Ectodermal cell (in vitro differentiated cells): ENCODE measurements at regions not wholly inside any gene's neighbourhood (a gene's known extent, or its start where the extent isn't known, plus 50 kb on each side); places are given as distances from the start of the nearest gene placed in this dataset.

Experiments
- H3K27ac ChIP-seq: 2 replicates; pipeline ENCODE4 v1.7.0; 2013; ENCODE audit warnings: mild to moderate bottlenecking, low read depth, low read length; ENCODE audit not compliant: insufficient read depth, poor library complexity, severe bottlenecking
- H3K27me3 ChIP-seq: 2 replicates; pipeline ENCODE4 v1.7.0; 2013; ENCODE audit warnings: mild to moderate bottlenecking, low read length; ENCODE audit not compliant: insufficient read depth, control insufficient read depth, poor library complexity, severe bottlenecking
- H3K36me3 ChIP-seq: one replicate; pipeline ENCODE4 v1.7.0; 2013; ENCODE audit warnings: low read length; ENCODE audit not compliant: control insufficient read depth, insufficient read depth
- H3K4me1 ChIP-seq: one replicate; pipeline ENCODE4 v1.7.0; 2013; ENCODE audit warnings: low read length; ENCODE audit not compliant: control insufficient read depth, insufficient read depth
- H3K4me3 ChIP-seq: 2 replicates; pipeline ENCODE4 v1.7.0; 2013; ENCODE audit warnings: low read depth, low read length, control low read depth; ENCODE audit not compliant: insufficient read depth
- H3K9me3 ChIP-seq: 2 replicates; pipeline ENCODE4 v1.7.0; 2013; ENCODE audit warnings: mild to moderate bottlenecking, low read length, moderate library complexity; ENCODE audit not compliant: control insufficient read depth
- WGBS, 2 experiments: methylation state at CpG; one replicate each; pipeline ENCODE4 v1.1.7; 2013; ENCODE audit warnings: missing lambda C conversion rate in 2 of 2; 5-methylcytosine and 5-hydroxymethylcytosine counted together

DNA sequence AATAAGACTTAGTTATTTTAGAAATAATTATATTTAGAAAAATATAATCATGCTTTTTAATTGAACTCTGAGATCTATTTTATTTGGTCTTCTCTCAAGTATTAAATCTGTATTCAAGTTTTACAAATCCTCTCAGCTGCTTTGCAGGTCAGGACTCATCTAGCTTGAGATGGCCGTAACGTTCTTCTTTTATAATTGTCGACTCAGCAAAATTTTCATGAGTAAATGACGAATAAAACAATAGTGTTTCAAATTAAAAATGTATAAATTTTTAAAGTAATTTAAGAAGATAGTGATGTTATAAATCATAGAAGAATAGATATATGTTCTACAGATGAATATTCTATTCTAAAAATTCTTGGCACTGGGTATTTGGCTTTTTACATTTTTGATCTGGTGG lies 957.1 kb upstream of the EYS start:
- H3K4me3 ChIP-seq = no peak overlapping the region
- H3K27me3 ChIP-seq = no peaks in the 10 kb centered on the region
- no peak overlapping the region for H3K27ac ChIP-seq
- no peaks in the 10 kb centered on the region for H3K9me3 ChIP-seq
- no peaks in the 10 kb centered on the region for H3K36me3 ChIP-seq
- WGBS, 2 experiments = 90 to 93% methylated on average over 2 to 3 of the region's 4 CpGs
- H3K4me1 ChIP-seq = peaks cover 9% of the 10 kb centered on the region

DNA sequence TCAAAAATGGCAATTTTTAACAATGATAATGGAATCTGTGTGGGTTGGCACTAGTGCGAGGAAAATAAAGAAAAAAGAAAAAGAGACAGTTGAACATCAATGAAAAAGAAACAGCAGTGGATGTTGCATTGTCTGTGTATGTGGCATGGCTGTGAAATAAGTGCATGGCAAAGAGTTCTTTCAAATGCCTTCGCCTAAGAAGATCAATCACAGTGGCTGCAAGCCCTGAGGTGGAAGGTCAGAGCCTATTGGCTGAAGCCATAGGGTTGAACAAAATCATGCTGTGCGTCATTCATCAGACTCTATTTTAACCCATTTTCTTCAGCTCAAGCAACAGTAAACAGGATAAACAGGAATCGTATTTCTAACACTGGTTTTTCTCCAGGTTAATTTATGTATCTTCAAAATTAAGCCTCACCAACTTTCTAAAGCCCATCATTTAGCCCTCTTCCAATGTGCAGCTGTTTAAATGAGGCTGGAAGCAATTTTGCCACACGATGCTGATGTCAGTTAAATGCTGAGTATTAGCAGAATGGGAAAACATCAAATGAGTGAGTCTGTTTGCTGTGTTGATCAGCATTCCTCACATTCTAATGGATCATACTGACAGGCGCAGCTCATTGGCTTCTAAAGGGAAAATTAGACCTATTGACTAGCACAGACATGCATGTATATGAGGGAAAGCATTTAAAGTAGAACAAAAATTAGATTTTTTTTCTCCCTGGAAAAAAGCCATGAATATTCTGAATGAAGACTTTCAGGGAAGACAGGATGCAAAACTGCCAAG lies 955.9 kb upstream of the EYS start:
- Histone ChIP-seq H3K4me1 (peaks cover 6% of the 10 kb centered on the region), H3K27me3 (no peaks in the 10 kb centered on the region), H3K27ac (peak overlapping the region; percentile 90), H3K4me3 (peak overlapping the region; percentile 4), H3K36me3 (no peaks in the 10 kb centered on the region), H3K9me3 (no peaks in the 10 kb centered on the region)
- 29 to 38% methylated on average over 6 of the region's 6 CpGs for WGBS, 2 experiments

DNA sequence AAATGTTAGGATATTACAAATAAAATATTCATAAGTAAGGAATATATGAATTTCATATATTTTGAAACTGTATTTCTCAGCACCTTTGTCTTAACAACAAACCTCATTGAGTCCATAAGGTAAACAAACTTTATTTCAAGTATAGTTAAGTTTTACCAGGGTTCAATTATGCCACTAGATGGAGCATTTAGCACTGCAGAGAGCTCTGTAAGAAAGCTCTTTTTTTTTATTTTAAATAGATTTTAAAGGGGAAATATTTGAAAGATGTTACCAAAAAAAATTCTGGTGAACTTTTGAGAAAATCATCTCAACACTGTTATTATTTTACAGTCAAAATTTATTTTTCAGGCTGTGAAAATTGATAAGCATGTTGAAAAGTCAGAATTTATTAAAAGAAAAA lies 955.2 kb upstream of the EYS start:
- no peaks in the 10 kb centered on the region for H3K36me3 ChIP-seq

DNA sequence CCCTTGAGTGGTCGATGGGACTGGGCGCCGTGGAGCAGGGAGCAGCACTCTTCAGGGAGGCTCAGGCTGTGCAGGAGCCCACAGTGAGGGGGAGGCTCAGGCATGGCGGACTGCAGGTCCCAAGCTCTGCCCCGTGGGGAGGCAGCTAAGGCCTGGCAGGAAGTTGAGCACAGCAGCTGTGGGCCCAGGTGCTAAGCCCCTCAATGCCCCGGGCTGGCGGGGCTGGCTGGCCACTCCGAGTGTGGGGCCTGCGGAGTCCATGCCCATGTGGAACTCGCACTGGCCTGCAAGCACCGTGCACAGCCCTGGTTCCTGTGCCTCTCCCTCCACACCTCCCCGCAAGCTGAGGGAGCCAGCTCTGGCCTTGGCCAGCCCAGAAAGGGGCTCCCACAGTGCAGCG lies 948.4 kb upstream of the EYS start:
- WGBS, 2 experiments = 94 to 96% methylated on average over 13 of the region's 13 CpGs
- no peaks in the 10 kb centered on the region for H3K9me3 ChIP-seq
- no peaks in the 10 kb centered on the region for H3K36me3 ChIP-seq
- no peaks in the 10 kb centered on the region for H3K27me3 ChIP-seq
- no peak overlapping the region for H3K27ac ChIP-seq
- no peak overlapping the region for H3K4me3 ChIP-seq
- H3K4me1 ChIP-seq = no peaks in the 10 kb centered on the region

More for the DNA sequence above, 955.2 kb upstream of the EYS start:
- Histone ChIP-seq H3K27me3 (no peaks in the 10 kb centered on the region), H3K4me3 (peak overlapping the region; percentile 4), H3K4me1 (peaks cover 6% of the 10 kb centered on the region), H3K9me3 (no peaks in the 10 kb centered on the region), H3K27ac (peak overlapping the region; percentile 90)

DNA sequence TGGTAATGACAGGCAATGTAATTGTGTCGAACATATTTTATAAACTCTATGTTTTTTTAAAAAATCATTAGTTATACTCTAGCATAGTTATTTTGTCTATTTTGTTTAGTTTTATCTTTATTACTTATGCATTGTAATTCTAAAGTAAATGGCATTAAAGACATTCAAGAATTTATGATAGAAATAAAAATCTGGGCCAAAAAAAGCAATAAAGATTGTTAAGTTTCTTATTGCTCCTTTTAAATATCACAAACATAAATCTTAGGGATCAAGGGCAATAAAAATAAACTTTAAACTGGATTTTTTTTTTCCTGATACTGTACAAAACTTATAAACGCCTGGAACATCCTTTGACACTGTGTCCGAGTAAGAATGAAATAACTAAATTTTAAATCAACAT lies 931.5 kb upstream of the EYS start:
- Histone ChIP-seq H3K27me3 (no peaks in the 10 kb centered on the region), H3K36me3 (no peaks in the 10 kb centered on the region), H3K9me3 (no peaks in the 10 kb centered on the region), H3K27ac (no peak overlapping the region), H3K4me1 (no peaks in the 10 kb centered on the region), H3K4me3 (no peak overlapping the region)
- WGBS, 2 experiments = 100% methylated on average over 1 of the region's 3 CpGs; no CpG with 5 or more reads in 1 of the 2 experiments

DNA sequence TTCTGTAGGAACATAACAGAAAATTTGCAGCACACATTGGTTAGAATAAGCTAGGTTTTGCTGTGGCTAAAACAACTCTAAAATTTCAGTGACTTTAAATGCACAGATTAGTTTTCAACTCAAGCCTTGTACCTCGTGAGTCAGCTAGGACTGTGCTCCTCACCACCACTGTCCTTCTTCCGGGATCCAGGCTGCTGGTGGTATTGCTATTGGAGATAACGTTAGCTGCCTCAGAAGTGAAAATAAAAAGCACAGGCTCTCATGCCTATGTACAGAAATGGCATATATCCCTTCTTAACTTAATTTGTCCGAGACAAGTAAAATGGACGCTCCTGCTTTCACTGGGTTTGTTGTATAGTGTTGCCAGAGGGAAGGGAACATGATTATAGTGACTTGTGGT lies 931.1 kb upstream of the EYS start:
- no peaks in the 10 kb centered on the region for H3K9me3 ChIP-seq
- 92 to 95% methylated on average over 5 of the region's 5 CpGs for WGBS, 2 experiments

DNA sequence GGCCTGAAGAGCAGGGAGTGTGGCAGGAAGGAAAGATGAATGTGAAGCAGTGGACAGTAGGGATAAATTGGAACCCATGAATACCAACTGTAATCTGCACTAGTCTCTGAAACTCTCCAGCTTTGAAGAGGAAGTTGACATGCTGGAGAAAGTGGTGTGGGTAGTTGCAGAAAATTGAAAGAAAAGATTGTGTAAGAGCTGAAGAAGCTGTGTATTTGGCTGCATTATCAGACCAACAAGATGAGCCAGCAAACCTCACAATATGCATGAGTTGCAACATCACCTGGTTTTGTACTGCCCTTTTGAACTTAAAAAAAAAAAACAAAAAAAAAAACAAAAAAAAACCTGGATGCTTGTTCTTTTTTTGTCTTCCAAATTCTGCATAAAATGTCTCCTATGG lies 921.9 kb upstream of the EYS start:
- Histone ChIP-seq H3K4me1 (no peaks in the 10 kb centered on the region), H3K27me3 (no peaks in the 10 kb centered on the region), H3K27ac (no peak overlapping the region), H3K9me3 (no peaks in the 10 kb centered on the region), H3K36me3 (no peaks in the 10 kb centered on the region), H3K4me3 (no peak overlapping the region)

More for the DNA sequence above, 931.1 kb upstream of the EYS start:
- no peak overlapping the region for H3K27ac ChIP-seq
- H3K36me3 ChIP-seq = no peaks in the 10 kb centered on the region
- H3K4me3 ChIP-seq = no peak overlapping the region
- H3K27me3 ChIP-seq = no peaks in the 10 kb centered on the region
- H3K4me1 ChIP-seq = no peaks in the 10 kb centered on the region

DNA sequence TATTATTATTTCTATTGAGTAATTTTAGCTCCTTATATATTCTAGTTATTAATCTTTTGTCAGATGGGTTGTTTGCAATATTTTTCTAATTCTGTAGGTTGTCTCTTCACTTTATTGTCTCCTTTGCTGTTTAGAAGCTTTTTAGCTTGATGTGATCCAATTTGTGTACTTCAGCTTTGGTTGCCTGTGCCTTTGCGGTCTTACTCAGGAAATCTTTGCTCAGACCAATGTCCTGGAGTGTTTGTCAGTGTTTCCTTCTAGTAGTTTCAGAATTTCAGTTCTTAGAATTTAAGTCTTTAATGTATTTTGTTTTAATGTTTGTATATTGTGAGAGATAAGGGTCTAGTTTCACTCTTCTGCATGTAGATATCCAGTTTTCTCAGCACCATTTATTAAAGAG lies 916.0 kb upstream of the EYS start:
- Histone ChIP-seq H3K4me3 (no peak overlapping the region), H3K36me3 (no peaks in the 10 kb centered on the region), H3K27me3 (no peaks in the 10 kb centered on the region), H3K27ac (no peak overlapping the region), H3K9me3 (no peaks in the 10 kb centered on the region), H3K4me1 (no peaks in the 10 kb centered on the region)
- WGBS, 2 experiments = 95 to 100% methylated on average over 1 of the region's 1 CpG

DNA sequence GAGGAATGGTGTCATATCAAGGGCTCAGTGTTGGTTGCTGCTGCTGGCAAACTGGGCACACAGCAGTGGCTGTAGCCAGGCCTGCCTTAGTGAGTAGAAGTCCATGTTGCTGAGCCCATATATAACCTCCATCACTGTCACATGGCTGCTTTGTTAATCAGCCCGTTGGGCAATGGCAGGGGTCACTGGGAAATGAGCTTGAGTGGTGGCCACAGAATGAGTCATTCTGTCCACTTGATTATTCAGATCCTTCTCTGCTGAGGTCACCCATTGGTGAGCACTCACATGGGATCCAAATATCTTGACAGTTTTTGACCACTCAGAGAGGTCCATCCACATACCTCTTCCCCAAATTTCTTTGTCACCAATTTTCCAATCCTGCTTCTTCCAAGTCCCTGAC lies 898.9 kb upstream of the EYS start:
- Histone ChIP-seq H3K9me3 (no peaks in the 10 kb centered on the region), H3K4me1 (no peaks in the 10 kb centered on the region), H3K36me3 (no peaks in the 10 kb centered on the region), H3K4me3 (no peak overlapping the region), H3K27me3 (no peaks in the 10 kb centered on the region), H3K27ac (no peak overlapping the region)
- 87 to 90% methylated on average over 1 of the region's 1 CpG for WGBS, 2 experiments

DNA sequence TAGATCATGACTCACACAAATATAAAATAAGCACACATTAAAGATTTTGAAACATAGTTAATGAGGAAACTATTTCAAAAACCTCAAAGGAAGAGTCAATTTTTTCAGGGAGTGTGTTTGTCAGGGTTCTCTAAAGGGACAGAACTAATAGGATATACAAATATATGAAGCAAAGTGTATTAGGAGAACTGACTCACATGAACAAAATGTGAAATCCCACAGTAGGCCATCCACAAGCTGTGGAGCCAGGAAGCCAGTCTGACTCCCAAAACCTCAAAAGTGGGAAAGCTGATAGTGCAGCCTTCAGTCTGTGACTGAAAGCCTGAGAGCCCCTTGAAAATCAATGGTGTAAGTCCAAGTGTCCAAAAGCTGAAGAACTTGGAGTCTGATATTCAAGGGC lies 898.0 kb upstream of the EYS start:
- no peaks in the 10 kb centered on the region for H3K27me3 ChIP-seq
- H3K27ac ChIP-seq = no peak overlapping the region
- H3K4me3 ChIP-seq = no peak overlapping the region
- H3K9me3 ChIP-seq = no peaks in the 10 kb centered on the region
- no peaks in the 10 kb centered on the region for H3K36me3 ChIP-seq
- H3K4me1 ChIP-seq = no peaks in the 10 kb centered on the region

DNA sequence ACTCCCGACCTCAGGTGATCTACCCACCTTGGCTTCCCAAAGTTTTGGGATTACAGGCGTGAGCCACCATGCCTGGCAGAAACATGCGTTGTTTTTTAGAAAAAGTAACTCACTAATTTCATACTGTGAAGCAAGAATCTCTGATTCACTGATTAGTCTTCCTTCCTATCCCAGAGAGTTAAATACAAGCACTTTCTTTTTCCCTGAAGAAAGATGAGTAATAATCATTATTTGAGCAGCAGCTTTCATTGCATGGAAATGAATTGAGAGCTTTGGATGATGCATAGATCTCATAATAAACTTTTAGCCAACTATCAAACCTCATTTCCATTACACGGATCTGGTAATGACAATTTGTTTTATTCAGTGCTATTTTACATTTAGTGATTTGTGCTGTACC lies 892.5 kb upstream of the EYS start:
- Histone ChIP-seq H3K4me3 (no peak overlapping the region), H3K4me1 (no peaks in the 10 kb centered on the region), H3K9me3 (no peaks in the 10 kb centered on the region), H3K36me3 (no peaks in the 10 kb centered on the region), H3K27me3 (no peaks in the 10 kb centered on the region), H3K27ac (no peak overlapping the region)
- WGBS, 2 experiments = 91 to 96% methylated on average over 3 of the region's 4 CpGs
